HG03575 (cell line): ENCODE measurements at regions not wholly inside any gene's neighbourhood (a gene's known extent, or its start where the extent isn't known, plus 50 kb on each side); places are given as distances from the start of the nearest gene placed in this dataset.
"Not testable (repeated sequence)": the region's sequence is repeated elsewhere in the genome, so short reads cannot be mapped to it uniquely, and the experiment has no call there.

Experiments used
- ATAC-seq: cut with Tn5 transposase; IDR thresholded peaks from one replicate; pipeline ENCODE4 v1.9.1; 2021; ENCODE audit not compliant: unreplicated experiment, insufficient number of reproducible peaks, low FRiP score; ENCODE audit errors: extremely low read depth

GRCh38 chr6:164072240-164072666 lies 657.7 kb downstream of the QKI start:
- ATAC-seq: no peak

GRCh38 chr6:164069350-164069990 lies 655.0 kb downstream of the QKI start:
- ATAC-seq: no peak

DNA sequence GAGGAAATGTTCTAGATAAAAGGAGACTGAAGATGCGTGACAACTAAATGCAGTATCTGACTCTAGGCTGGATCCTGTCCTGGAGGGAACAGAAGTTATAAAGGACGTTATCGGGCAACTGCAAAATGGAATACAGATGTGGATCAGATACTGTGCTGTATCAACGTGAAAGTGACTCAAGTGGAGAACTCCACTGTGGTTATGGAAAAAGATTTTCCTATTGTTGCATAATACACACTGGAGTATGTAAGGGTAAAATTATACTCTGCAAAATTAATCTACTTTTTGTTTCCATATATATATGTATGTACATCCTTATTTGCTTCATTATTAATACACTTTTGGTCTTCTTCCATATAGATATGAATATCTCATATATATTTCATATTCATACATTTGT lies 654.0 kb downstream of the QKI start:
- no peak for ATAC-seq

DNA sequence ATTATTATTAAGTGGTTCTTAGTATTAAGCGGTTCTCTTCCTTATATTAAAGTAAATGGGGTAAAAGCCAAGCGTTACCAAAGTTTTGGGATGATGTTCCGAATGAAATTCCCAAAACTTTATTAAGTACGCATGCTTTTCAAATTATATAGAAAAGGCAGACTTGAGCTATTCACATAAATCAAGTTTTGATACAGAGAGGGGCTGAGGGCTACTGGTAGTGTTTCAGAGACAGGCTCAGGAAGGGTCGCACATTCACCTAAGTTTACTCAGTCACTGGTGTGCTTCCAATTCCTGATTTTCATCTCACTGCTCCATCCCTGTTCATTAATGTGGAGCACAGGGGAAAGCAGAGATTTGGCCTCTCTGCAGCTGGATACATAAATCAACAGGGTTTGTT lies 652.2 kb downstream of the QKI start:
- no peak for ATAC-seq

- no peak for ATAC-seq
These were observed 651.8 kb downstream of the QKI start for GRCh38 chr6:164066335-164066734.

DNA sequence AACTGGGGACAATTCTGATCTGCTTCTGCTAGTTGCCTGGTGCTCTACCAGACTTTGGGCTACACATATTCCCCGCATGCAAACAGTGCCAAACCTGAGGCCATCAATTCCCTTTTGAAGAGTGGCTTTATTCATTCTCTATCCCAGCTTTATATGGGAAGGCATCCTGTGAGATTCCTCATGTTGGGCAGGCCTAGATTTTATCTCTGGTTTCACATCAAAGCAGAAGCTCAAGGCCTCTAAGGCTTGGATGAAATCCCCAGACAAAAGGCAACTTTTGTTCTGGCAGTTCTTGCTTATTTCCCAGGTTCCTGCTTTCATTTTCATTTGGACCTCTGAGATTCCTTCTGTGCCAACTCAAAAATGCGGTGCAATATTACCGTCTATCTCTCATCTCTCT lies 648.8 kb downstream of the QKI start:
- ATAC-seq: no peak

DNA sequence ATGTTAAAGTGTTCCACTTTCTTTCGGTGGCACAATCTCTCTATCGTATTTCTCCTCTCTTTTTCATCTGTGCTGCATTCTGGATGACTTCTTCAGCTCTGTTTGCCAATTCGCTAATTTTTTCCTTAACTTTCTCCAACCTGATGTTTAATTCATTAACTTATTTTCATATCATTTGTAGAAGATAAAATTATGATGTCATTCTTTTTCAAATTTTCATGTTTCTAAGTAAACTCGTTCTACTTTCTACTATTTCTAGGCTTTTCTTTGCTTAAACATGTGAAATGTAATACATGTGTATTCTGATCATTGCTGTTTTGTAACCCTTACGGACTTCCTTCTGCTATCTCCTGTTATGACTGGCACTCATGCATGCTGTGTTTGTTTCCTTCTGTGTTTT lies 648.4 kb downstream of the QKI start:
- ATAC-seq: no peak

DNA sequence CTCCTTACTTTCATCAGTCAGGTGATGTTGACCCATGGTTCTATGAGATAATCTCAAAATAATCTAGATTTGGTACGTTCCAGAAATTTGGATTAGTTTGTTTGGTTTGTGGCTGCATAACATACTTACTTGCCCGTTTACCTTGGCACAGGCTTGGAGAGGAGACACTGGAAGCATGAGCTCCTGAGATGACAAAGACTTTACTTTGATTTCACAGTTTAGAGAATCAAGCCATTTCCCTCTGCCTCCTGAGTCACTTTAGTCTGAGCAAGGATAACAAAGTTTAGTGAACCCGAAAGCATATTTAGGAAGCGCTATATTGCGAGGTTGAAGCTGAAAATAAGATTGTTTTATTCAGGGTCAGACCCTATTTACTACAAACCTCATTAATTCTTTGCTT lies 643.4 kb downstream of the QKI start:
- no peak for ATAC-seq

- ATAC-seq: no peak
These were observed 636.9 kb downstream of the QKI start for GRCh38 chr6:164051427-164051826.

- ATAC-seq: no peak
These were observed 635.0 kb downstream of the QKI start for GRCh38 chr6:164049517-164049988.

GRCh38 chr6:164048840-164049516 lies 634.5 kb downstream of the QKI start:
- ATAC-seq: no peak

DNA sequence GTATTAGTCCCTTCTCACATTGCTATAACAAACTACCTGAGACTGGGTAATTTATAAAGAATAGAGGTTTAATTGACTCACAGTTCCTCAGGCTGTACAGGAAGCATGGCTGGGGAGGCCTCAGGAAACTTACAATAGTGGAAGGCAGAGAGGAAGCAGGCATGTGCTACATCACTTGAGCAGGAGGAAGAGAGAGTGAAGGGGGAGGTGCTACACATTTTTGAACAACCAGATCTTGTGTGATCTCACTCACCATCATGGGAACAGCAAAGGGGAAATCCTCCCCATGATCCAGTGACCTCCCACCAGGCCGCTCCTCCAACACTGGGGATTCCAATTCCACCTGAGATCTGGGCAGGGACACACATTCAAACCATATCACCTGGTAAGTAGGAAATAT lies 630.6 kb downstream of the QKI start:
- no peak for ATAC-seq

DNA sequence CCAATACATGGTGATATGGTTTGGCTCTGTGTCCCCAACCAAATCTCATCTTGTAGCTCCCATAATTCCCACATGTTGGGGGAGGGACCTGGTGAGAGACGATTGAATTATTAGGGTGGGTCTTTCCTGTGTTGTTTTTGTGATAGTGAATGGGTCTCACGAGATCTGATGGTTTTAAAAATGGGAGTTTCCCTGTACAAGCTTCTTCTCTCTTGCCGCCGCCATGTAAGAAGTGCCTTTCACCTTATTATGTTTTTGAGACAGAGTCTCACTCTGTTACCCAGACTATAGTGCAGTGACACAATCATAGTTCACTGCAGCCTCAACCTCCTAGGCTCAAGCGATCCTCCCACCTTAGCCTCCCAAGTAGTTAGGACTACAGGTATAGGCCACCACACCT lies 629.1 kb downstream of the QKI start:
- not testable (repeated sequence) for ATAC-seq

- no peak for ATAC-seq
These were observed 627.7 kb downstream of the QKI start for GRCh38 chr6:164042212-164042611.

DNA sequence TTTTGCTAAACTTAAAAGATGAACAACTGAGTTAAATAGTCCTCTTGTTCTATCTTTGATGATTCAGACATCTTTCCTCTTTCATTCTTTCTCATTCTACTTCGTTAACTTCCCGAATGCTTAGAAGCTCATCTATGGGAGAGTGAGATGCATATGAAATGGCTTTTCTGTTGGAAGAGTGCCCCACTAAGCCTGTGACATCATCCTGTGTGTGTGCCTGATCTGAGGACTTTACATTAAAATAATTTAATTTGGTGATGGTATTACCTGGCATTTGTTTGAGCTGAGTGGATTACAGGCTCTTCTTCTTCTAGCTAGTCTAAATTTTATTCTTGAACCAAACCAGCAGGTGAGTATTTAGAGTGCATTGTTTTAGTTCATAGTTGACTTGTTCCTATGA lies 626.5 kb downstream of the QKI start:
- ATAC-seq: no peak

- ATAC-seq: no peak
These were observed 625.4 kb downstream of the QKI start for GRCh38 chr6:164039954-164040375.

DNA sequence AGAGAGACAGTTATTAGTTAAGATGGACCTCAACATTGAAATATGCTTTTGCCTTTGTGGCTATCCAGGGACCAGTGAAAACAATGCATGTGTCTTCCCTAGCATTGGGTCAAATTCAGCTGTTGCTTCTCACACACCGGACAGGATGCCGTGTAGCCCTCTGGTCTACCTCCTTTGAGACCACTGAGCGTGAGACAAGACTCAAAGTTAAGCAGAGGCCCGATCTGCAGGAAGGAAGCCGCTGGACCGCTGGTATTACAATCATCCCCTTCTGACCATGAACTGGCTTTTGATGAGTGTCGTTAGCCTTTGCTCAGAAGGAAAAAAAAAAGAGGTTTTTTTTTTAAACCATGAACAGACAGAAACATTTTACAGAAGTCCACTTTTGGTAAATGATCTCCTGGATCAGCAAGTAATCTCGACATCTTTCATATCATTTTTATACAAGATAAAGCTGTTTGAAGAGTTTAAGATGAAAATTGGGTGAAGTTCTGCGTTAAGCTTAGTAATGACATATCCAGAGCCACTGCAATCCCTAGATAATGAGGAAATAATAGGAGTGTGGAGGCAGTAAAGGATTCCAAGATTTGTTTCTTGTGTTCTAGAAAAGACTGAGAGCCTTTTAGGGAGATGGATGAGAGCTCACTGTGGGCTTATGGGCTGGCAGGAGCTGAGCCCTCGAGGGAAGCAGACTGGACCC lies 622.8 kb downstream of the QKI start:
- no peak for ATAC-seq

DNA sequence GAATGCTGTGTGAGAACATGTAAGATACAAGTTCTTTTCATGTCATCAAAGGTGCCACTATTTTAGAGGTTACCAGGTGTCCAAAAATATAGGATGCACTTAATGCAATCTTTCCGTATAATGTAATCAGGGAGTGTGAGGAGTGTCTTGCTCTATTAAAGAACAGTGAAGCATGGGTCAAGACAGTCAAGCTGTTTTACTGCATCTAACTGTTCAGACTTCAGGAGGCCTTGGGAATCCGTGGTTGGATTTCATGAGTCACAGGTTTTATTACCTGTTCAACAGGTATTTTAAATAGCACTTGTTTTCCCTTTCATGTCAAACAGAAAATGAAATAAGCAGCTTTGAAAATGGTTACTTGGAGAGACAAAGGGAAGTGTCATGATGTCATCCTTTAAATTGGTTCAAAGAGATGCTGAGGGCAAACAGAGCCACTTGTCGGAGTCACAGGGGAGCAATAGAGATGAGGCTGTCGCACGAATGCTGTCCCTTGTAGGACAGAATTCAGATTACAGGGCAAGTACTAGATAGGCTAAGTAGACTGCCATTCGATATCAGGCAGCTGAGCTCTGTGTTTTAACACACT lies 621.5 kb downstream of the QKI start:
- ATAC-seq: no peak

DNA sequence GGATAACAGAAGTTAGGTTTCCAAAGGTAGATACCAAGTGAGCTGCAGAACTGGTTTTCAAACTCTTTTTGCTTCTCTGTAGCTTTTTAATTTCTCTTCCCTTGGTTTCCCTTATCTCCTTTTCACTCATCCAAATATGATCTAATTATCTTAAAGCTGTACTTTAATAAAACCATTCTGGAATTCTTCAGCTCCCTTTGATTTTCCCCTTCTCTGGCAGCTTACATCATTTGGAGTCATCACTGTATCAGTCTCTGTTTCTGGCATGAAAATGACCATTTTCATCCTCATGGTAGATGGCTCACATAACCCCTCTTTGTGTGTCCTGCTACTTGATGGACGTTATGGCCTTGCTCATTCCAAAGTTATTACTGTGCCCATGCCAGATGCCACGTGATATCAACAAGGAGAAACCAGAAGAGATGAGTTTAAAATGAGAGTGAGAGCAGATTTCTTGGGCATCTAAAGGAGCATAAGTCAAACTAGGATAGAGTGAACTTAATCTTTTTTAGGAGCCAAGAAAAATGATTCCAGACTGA lies 620.2 kb downstream of the QKI start:
- no peak for ATAC-seq

DNA sequence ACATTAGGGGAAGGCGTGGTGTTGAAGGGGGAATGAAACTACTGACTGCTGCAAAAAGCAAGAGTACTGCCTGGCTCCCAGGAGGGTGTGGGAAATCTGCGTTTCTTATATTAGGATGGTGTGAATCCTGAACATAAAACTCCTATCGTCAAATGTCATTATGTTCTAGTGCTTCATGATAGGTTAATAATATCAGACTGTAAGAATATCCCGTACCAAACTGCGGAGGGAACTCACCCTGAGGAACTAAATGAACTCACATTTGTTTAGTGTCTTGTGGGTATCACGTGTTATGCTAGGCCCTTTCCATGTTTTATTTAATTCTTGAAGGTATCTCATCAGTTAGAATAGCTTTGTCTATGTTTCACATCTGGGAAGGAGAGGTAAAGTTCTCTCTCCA lies 610.7 kb downstream of the QKI start:
- ATAC-seq: no peak
